Activated naive CD8-positive, alpha-beta T cell (primary cell): ENCODE measurements at regions not wholly inside any gene's neighbourhood (a gene's known extent, or its start where the extent isn't known, plus 50 kb on each side); places are given as distances from the start of the nearest gene placed in this dataset.

Experiments used
- H3K27ac Mint-ChIP-seq: one replicate; pipeline ENCODE4 v1.8.0; 2021; ENCODE audit warnings: mixed read lengths
- H3K27me3 Mint-ChIP-seq: one replicate; pipeline ENCODE4 v1.8.0; 2021; ENCODE audit warnings: mixed read lengths
- H3K36me3 Mint-ChIP-seq: one replicate; pipeline ENCODE4 v1.8.0; 2021; ENCODE audit warnings: mixed read lengths
- H3K4me1 Mint-ChIP-seq: one replicate; pipeline ENCODE4 v1.8.0; 2021; ENCODE audit warnings: low read depth, mixed read lengths
- H3K4me3 Mint-ChIP-seq: one replicate; pipeline ENCODE4 v1.8.0; 2021; ENCODE audit warnings: mild to moderate bottlenecking, mixed read lengths
- H3K9me3 Mint-ChIP-seq: one replicate; pipeline ENCODE4 v1.8.0; 2021; ENCODE audit warnings: low read depth, mixed read lengths

DNA sequence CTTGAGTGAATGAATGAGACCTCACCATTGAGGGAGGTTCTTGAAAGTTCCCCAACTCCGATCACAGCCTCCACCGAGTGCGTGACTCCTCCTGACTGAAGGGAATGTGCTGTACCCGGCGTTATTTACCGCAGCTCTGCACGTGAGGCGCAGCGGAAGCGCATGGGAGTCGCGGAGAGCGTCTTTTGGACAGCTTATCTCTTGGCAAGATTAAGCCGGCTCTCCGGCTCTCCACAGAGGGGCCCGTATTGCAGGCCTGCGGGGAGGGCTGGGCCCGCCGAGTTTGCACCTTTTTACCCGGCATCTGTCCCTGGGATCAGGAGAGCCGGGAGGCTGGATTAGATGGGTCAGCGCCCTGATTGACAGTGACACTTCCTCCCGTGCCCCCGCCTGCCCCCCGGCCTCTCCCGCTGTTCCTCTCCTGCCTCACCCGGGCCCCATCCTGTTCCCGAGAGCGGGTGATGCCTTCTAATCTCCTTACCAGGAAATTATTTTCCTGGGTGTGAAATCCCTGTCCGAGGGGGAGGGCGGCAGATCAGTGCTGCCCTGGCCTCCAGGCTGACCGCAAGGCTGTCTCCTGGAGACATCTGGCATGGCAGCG, 176.3 kb downstream of the INHBB start:
- Mint-ChIP-seq H3K27me3 (peaks cover 7% of the 10 kb centered on the region), H3K4me3 (no peak overlapping the region), H3K9me3 (no peaks in the 10 kb centered on the region), H3K36me3 (no peaks in the 10 kb centered on the region), H3K4me1 (no peaks in the 10 kb centered on the region), H3K27ac (no peak overlapping the region)

DNA sequence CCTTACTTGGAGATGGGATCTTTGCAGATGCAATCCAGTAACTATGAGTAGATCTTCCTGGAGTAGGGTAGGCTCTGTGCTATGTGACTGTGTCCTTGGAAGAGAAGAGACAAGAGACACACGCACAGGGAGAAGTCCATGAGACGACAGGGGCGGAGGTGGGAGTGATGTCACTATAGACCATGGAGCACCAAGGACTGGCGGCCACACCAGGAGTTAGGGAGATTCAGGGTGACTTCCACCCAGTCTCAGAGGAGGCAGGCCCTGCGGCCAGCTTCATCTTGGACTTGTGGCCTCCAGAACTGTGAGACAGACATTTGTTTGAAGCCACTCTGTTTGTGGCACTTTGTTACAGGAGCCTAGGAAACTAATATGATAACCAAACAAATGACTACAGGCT, 177.8 kb downstream of the INHBB start:
- H3K4me1 Mint-ChIP-seq, result no peaks in the 10 kb centered on the region
- no peaks in the 10 kb centered on the region for H3K36me3 Mint-ChIP-seq
- H3K27ac Mint-ChIP-seq, result no peak overlapping the region
- H3K27me3 Mint-ChIP-seq, result peaks cover 9% of the 10 kb centered on the region
- no peak overlapping the region for H3K4me3 Mint-ChIP-seq
- no peaks in the 10 kb centered on the region for H3K9me3 Mint-ChIP-seq

DNA sequence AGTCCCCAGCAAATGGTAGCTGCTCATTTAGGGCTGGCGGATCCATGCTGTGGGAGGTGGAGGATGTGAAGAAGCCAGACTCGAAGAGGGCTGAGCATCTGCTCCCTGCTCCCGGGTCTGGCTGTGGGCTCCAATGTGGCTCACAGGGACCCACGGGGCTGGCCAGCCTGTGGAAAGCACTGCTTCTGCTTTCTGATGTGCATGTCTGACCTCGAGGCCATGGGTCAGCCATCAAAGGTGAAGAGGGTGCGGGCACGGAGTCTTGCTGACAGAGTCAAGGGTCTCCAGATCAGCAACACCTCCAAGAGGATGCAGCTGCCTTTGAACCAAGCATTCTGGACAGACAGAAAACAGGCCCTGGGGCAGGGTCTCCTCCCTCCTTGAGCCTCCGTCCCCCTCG, 178.2 kb downstream of the INHBB start:
- H3K27me3 Mint-ChIP-seq, result peaks cover 9% of the 10 kb centered on the region
- no peak overlapping the region for H3K27ac Mint-ChIP-seq
- no peaks in the 10 kb centered on the region for H3K36me3 Mint-ChIP-seq
- H3K4me1 Mint-ChIP-seq, result no peaks in the 10 kb centered on the region
- H3K9me3 Mint-ChIP-seq, result no peaks in the 10 kb centered on the region
- no peak overlapping the region for H3K4me3 Mint-ChIP-seq

DNA sequence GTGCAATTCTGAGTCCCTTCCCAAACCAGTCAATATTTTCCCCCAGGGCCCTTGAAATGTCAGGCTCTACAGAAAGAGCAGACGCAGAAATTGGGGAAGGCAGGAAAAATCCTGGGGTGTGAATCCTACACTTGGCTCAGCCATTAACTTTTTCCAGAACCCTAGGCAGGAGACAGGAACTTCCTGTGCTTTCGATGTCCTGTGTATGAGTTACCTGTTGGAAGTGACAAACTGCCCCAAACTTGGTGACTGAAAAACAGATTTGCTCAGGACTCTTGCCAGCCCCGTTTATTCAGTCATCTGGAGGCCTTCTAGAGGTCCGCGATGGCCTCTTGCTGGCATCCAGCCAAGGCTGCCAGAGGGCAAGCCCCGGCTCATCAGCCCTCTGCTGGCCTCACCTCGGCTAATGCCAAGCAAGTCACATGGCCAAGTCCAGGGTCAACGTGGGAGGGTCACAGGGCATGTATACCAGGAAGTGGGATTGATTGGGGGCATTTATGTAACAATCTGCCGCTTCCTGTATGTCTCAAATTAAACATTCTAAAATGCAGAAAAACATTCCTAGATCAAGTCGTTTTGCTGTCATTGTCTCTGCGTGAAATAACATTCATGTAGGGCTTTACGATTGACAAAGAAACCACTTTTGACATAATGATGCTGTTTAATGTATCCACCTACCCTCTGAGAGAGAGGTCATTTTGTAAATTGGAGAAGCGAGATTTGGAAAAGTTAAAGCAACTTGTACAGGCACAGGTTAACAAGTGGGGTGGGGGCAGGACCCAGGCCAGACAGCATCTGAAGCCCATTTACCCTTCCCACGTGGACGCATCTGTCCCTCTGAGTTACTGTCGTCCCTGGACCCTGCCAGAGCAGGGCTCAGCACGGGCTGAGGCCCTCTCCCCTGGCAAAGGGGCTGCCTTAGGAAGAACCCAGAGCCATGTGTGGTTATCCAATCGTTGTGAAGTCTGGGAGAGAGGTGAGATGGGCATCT, 179.4 kb downstream of the INHBB start:
- Mint-ChIP-seq H3K9me3 (no peaks in the 10 kb centered on the region), H3K4me3 (no peak overlapping the region), H3K36me3 (no peaks in the 10 kb centered on the region), H3K4me1 (no peaks in the 10 kb centered on the region), H3K27me3 (peaks cover 9% of the 10 kb centered on the region), H3K27ac (no peak overlapping the region)

DNA sequence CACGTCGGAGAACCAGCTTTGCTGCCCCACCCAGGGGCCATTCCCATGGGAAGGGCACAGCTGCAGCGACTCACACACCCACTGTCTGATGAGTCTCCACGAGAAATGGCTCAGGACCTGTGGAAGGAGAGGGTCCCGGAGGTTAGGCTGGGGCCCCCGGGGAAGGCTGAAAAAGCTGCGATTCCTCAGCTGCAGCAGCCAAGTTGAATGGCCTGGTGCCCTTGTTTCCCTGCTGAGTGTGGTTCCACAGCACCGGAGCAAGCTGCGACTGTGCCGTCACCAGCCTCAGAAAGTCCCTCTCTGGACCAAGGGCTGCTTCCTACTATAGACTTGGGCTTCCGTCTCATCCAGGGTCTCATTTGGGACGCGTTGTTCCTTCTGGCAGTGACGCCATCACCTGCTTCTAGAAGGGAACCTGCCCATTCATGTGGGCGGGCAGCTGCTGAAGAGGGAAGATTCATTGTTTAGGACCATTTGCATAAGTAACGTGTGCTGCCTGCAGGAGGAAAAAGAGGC, 180.2 kb downstream of the INHBB start:
- H3K36me3 Mint-ChIP-seq, result no peaks in the 10 kb centered on the region
- H3K27me3 Mint-ChIP-seq, result peaks cover 9% of the 10 kb centered on the region
- H3K9me3 Mint-ChIP-seq, result no peaks in the 10 kb centered on the region
- H3K27ac Mint-ChIP-seq, result no peak overlapping the region
- no peak overlapping the region for H3K4me3 Mint-ChIP-seq
- H3K4me1 Mint-ChIP-seq, result no peaks in the 10 kb centered on the region

DNA sequence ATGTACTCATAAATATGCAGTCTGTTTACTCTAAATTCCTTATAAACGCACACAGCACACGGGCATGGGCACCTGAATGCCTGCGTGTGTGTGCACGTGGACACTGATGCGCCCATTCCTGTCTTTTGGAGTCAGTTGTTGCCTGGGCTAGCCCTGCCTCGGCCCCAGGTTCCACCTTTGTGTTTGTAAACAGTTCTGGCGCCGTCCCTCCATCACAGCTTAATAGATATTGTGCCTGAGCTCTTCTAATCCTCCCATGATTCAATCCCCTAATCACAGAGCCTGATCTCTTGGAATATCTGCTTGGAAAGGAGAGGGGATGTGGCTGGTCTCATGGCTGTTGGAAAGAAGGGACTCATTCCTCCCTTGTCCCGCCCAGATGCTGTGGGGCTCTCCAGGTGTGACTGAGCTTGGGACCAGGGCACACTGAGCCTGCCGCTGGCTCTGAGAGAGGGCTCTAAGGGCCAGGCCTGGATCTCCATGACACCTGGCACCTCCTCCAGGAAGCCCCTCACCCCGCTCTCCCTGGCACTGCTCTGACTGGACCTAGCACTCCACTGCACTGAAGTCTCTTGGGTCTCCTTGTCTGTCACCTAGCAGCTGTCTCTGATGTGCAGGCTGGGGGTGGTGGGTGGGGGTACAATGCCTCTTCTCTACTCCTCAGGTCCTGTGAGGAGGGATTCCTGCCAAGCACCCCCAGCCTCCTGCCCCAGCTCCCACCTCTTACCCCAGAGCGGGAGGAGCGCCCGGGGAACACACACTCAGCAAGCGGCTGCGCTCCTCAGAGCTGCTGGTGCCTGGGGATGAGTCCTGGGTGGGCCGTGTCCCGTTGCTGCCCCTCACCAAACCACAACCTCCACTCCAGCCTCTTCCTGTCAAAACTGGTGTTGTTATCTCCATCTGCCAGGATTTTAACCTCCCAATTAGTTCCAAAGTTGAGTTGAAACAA, 181.3 kb downstream of the INHBB start:
- H3K4me3 Mint-ChIP-seq, result no peak overlapping the region
- peaks cover 6% of the 10 kb centered on the region for H3K27me3 Mint-ChIP-seq
- no peaks in the 10 kb centered on the region for H3K9me3 Mint-ChIP-seq
- no peaks in the 10 kb centered on the region for H3K36me3 Mint-ChIP-seq
- H3K27ac Mint-ChIP-seq, result no peak overlapping the region
- no peaks in the 10 kb centered on the region for H3K4me1 Mint-ChIP-seq

DNA sequence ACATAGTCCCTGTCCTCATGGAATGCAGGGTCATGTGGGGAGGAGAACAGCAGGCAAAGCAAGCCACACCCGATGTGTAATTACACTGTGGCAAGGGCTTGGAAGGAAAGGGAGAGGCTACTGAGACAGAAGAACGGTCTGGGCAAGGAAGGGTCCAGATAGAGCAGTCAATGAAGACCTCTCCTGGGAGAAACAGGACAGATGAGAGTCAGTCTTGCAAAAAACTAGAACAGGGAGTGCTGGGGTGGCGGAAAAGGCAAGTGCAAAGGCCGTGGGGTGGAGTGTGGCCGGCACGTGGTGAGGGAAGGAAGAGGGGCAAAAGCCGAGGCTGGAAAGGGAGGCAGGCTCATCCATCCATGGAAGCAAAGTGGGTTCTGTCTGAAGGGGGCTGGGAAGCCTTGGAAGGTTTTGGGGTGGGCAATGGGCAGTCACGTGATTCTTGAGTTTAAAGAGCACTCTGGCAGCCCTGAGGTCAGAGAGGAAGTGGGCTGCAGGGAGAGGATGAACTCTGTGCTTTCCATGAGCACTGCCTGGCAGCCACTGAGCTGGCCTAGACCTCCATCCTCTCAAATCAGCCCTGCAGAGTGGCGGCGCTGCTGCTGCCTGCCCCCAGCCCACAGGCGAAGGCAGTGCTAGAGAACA, 182.2 kb downstream of the INHBB start:
- Mint-ChIP-seq H3K4me1 (no peaks in the 10 kb centered on the region), H3K36me3 (no peaks in the 10 kb centered on the region), H3K9me3 (no peaks in the 10 kb centered on the region), H3K27me3 (peaks cover 6% of the 10 kb centered on the region), H3K4me3 (no peak overlapping the region), H3K27ac (no peak overlapping the region)

DNA sequence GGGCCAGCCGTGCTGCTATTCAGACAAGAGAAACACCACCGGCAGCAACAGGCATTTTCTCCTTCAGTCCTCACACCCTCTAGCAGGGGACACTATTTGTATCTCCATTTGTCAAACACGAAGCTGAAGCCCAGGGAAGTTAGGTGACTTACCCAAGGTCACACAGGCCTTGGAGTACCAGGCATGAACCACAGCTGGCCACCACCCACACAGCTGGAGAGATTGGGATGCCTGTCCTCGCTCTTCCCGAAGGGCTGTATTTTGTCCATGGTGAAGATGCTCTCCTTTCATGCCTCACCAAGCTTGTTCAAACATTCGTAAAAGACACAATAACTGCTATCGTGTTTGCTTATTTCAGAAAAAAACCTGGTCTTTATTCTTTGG, 182.7 kb downstream of the INHBB start:
- H3K36me3 Mint-ChIP-seq, result no peaks in the 10 kb centered on the region
- H3K4me1 Mint-ChIP-seq, result no peaks in the 10 kb centered on the region
- H3K27ac Mint-ChIP-seq, result no peak overlapping the region
- peaks cover 4% of the 10 kb centered on the region for H3K27me3 Mint-ChIP-seq
- no peak overlapping the region for H3K4me3 Mint-ChIP-seq
- H3K9me3 Mint-ChIP-seq, result no peaks in the 10 kb centered on the region

DNA sequence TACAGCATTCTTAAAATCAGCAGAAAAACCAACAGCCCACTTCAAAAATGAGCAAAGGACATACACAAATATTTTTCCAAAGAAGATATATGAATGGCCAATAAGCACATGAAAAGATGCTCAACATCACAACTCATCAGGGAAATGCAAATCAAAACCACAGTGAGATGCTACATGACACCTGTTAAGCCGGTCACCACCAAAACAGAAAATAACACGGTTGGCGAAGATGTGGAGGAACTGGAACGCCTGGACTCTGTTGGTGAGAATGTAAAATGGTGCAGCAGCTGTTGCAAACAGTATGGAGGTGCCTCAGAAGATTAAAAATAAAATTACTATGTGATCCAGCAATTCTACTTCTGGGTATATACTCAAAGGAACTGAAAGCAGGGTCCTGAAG, 184.8 kb downstream of the INHBB start:
- Mint-ChIP-seq H3K4me1 (no peaks in the 10 kb centered on the region), H3K4me3 (no peak overlapping the region), H3K27ac (no peak overlapping the region), H3K36me3 (no peaks in the 10 kb centered on the region), H3K9me3 (no peaks in the 10 kb centered on the region), H3K27me3 (peaks cover 2% of the 10 kb centered on the region)

DNA sequence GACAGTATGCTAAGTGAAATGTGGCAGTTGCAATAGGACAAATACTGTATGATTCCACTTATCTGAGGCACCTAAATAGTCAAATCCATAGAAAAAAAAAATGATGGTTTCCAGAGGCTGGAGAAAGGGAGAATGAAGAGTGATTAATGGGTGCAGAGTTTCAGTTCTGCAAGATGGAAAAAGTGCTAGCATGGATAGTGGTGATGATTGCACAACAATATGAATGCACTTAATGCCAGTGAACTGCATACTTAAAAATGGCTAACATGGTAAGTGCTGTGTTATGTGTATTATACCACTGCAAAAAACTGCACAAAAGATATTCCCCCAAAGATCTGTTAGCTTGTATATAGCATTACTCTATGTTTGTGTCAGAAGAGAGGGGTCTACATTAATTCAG, 185.4 kb downstream of the INHBB start:
- H3K36me3 Mint-ChIP-seq, result no peaks in the 10 kb centered on the region
- H3K4me3 Mint-ChIP-seq, result no peak overlapping the region
- no peaks in the 10 kb centered on the region for H3K9me3 Mint-ChIP-seq
- H3K4me1 Mint-ChIP-seq, result no peaks in the 10 kb centered on the region
- no peak overlapping the region for H3K27ac Mint-ChIP-seq
- peaks cover 2% of the 10 kb centered on the region for H3K27me3 Mint-ChIP-seq

DNA sequence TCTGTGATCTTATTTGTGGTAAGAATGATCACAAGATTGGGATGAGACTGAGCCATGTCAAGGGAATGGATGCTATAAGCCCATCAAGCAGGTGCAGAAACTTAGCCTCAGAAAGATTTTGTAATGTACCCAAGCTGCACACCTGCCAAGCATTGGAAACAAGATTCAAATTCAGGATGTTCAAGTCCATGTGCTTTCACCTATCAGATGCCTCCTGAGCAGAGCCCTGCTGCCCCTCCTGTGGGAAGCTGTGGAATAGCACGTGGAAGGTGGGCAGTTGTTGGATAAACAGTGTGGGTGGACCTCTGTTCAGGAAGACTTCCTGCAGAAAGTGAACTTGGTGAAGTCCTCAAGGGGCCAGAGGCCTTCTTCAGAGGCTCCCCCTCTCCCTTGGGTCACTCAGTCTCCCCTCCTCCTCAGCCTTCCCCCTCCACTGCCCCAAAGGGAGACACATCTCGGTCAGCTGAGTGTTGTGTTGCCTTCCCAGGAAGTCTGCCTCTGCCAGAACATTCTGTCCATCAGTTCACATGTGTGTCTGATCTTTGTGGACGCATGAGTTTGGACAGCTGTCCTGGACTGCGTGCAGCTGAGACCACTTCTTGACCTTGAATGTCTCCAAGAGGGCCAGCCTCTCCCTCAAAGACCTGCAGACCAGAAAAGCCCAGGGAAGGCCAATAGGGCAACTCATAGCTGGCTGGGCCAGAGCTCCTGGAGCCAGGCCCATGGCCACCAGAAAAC, 186.1 kb downstream of the INHBB start:
- Mint-ChIP-seq H3K4me3 (no peak overlapping the region), H3K4me1 (no peaks in the 10 kb centered on the region), H3K27ac (no peak overlapping the region), H3K27me3 (peaks cover 2% of the 10 kb centered on the region), H3K9me3 (no peaks in the 10 kb centered on the region), H3K36me3 (no peaks in the 10 kb centered on the region)

DNA sequence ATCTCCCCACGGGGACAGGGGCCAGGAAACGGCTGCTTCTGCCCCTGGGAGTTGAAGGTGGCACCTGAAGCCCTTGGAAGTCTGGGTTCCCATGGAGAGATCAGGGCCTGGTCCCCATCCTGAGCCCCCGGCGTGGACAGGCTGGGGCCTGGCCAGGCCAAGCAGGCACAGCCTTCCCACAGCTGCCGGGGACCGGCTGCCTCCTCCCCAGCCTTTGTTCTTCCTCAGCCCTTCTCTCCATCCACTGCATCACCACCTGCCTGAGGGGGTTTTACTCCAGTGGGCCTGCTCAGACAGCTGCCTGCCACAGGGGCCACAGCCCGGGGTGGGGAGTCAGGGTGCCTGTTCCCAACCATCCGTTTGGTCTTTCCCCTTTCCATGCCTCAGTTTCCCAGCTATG, 187.7 kb downstream of the INHBB start:
- H3K36me3 Mint-ChIP-seq, result no peaks in the 10 kb centered on the region
- H3K27me3 Mint-ChIP-seq, result no peaks in the 10 kb centered on the region
- no peak overlapping the region for H3K4me3 Mint-ChIP-seq
- no peaks in the 10 kb centered on the region for H3K4me1 Mint-ChIP-seq
- H3K27ac Mint-ChIP-seq, result no peak overlapping the region
- H3K9me3 Mint-ChIP-seq, result no peaks in the 10 kb centered on the region

DNA sequence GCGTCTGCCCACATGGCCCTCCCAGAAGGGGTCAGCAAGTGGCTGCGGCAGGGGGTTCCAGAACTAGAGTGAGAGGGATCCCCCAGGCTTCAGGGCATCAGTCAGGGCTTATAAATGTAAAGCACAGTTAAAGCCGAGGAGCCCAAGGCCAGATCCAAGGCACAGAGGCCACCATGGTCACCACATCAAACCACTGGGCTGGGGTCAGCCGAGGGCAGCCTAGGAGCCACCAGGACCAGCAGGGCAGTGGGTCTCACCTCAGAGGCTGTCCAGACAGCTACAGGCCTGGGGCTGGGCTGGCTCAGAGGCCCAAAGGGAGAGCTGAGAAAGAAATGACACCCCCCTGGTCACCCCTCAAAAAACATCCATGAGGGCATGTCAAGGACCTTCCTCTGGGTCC, 188.5 kb downstream of the INHBB start:
- no peaks in the 10 kb centered on the region for H3K9me3 Mint-ChIP-seq
- no peaks in the 10 kb centered on the region for H3K27me3 Mint-ChIP-seq
- no peaks in the 10 kb centered on the region for H3K36me3 Mint-ChIP-seq
- no peak overlapping the region for H3K27ac Mint-ChIP-seq
- H3K4me1 Mint-ChIP-seq, result no peaks in the 10 kb centered on the region
- no peak overlapping the region for H3K4me3 Mint-ChIP-seq

DNA sequence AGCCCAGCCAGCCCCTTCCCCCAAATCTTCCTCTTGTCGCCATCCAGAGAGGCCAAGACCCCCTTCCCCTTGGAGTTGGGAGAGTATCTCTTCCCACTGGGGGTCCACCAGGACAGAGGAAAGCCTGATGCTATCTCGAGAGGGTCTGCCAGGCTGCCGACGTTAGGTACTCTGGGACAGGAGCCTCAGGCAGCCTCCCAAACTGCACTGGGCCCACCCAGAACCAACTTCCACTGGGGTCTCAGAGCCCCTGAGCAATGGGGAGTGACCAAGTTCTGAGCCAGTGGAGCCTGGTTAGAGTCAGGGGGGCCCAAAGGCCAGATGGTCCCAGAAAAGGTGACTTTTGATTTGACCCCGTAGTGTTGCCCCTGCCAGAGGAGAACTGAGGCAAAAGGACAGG, 189.1 kb downstream of the INHBB start:
- H3K4me1 Mint-ChIP-seq, result no peaks in the 10 kb centered on the region

More for the DNA sequence above, 189.1 kb downstream of the INHBB start:
- H3K36me3 Mint-ChIP-seq, result no peaks in the 10 kb centered on the region
- no peaks in the 10 kb centered on the region for H3K27me3 Mint-ChIP-seq
- no peak overlapping the region for H3K4me3 Mint-ChIP-seq
- no peak overlapping the region for H3K27ac Mint-ChIP-seq
- H3K9me3 Mint-ChIP-seq, result no peaks in the 10 kb centered on the region
